GM10847 (cell line): ENCODE measurements at regions not wholly inside any gene's neighbourhood (a gene's known extent, or its start where the extent isn't known, plus 50 kb on each side); places are given as distances from the start of the nearest gene placed in this dataset.

Experiments
- POLR2A ChIP-seq: IDR thresholded peaks from 2 replicates; pipeline ENCODE4 v1.6.1; 2011; ENCODE audit not compliant: insufficient read length; ENCODE audit errors: extremely low read depth

DNA sequence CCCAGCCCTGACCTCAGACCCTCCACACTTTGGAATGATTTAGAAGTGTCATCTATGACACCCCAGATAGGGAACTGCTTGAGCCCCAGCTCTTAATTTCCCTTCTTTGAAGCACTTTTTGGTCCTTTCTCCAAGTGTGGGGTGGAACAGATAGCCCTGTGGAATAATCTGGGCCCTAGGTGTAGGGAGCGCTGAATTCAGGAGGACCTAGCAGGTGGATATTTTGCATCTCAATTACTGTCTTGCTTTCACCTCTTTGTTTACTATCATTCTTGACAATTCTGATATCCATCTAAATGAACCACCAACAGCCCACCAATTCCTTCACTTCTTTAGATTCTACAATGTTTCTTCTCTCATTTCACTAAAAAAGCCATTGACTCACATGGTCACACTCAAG lies 850.4 kb downstream of the KCNJ2 start:
- no peak for TF ChIP-seq POLR2A

DNA sequence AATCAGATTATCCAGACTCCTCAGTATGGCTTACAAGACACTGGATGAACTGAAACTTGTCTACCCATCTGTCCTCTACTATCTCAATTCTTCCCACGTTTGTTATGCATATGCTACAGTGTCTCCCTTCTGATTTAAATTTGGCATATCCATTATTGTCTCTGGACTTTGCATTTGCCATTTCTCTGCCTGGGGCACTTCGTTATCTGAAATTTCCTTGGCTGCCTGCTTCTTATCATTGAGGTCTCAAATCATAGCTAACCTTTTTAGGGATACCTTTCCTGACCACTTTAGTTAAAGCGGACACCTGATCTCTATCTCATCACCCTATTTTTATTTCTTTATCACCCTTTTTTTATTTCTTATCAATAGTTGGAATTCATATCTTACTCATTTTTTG lies 853.4 kb downstream of the KCNJ2 start:
- no peak for TF ChIP-seq POLR2A

DNA sequence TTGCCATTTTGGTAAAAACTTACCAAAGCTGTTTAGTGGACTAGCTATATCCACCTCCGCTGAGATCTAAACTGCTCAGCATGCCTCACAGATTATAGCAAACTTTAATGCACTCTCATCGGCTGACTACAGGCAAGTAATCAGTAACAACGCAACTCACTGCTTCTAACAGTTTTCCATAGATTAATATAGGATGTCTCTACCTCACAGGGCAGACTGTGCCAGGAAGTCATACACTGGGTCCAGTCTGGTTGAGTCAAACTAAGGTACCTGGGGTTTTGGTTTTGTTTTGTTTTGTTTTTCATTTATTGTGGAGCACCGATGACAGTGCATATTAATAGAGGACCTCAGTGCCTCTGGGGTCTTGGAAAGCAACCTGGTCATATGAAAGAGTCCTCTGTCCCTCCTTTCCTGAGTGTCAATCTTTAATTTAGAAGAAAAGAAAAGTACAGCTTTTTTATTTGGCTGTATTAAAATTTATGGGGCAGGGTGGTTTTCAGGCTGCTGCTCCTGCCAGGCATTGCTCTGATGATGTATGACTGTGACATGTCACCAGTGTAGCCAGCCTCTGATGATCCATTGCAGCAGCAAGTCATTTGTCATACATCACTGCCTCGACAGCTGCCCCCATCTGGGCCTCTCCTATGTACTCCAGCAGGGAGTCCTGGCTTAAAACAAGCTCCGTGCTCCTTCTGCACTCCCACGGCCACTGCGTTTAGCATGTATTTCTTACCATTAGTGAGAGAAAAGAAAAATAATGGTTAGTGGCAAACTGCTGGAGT lies 854.1 kb downstream of the KCNJ2 start:
- TF ChIP-seq POLR2A, result no peak

GRCh38 chr17:71024172-71024571 lies 854.8 kb downstream of the KCNJ2 start:
- no peak for TF ChIP-seq POLR2A

DNA sequence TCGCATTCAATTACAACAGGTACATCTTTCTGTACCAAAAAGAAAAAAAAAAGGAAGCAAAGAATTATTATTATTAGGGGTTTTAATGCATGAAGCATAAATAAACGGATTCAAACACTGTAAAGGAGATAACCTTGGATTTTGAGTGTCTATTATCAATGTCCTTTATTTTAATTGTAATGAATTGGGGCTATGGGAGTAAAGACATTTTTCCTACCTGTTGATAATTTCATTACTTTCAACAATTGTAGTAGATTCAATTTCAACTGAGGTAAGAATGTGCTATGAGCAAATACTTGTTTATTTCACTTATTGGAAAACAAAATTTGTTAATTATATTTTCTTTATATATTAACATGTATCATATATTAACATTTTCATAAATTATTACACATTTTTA lies 855.6 kb downstream of the KCNJ2 start:
- TF ChIP-seq POLR2A, result no peak

- no peak for TF ChIP-seq POLR2A
Measured at GRCh38 chr17:71029246-71029645, 859.9 kb downstream of the KCNJ2 start.

- no peak for TF ChIP-seq POLR2A
Measured at GRCh38 chr17:71032746-71033273, 863.5 kb downstream of the KCNJ2 start.

DNA sequence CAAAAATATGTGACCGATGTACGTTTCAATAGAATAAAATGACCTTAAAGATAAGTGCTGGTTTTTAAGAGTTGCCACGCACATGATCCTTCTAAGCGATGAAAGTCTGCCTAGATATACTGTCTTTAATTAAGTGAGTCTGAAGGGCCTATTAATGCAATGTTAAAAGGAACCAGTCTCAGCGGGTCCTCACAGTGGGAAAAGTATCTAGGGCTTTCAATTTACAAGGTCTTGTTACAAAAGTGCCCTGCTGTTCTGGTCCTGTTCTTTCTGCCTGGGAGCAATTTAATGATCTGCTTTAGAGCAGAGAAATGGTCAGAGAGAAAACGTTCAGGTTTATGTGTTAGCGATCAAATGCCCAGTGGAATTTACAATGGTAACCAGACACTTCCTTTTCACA lies 864.0 kb downstream of the KCNJ2 start:
- TF ChIP-seq POLR2A, result no peak

DNA sequence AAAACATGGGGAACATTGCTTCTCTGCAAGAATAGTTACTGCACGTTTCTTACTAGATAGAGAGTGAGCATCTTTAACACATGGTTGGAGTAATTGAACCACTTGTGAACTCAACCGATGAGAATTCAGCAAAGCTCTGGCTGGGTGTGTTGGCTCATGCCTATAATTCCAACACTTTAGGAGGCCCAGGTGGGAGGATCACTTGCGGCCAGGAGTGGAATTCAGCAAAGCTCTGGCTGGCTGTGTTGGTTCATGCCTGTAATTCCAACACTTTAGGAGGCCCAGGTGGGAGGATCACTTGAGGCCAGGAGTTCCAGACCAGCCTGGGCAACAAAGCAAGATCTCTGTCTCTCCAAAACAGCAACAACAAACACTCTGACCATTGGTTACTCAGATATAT lies 865.9 kb downstream of the KCNJ2 start:
- no peak for TF ChIP-seq POLR2A

DNA sequence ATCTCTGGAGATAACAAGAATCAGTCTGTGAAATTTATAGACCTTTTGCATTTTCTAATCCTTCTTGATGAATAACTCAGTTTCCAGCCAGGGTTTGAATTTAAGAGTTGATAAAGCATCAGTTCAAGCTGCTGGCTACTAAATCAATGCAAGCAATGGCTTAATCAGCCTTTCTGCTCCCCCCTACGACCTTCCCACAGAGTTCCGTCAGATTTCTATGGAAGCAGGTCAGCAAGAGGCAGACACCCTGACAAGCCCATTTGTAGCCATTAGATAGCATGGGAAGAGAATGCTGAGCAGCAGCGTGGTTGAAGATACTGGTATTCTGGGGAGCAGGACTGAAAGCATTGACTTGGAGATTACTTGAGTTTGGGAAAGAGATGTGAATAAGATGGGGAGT lies 868.1 kb downstream of the KCNJ2 start:
- TF ChIP-seq POLR2A, result no peak

GRCh38 chr17:71039391-71039790 lies 870.1 kb downstream of the KCNJ2 start:
- no peak for TF ChIP-seq POLR2A

DNA sequence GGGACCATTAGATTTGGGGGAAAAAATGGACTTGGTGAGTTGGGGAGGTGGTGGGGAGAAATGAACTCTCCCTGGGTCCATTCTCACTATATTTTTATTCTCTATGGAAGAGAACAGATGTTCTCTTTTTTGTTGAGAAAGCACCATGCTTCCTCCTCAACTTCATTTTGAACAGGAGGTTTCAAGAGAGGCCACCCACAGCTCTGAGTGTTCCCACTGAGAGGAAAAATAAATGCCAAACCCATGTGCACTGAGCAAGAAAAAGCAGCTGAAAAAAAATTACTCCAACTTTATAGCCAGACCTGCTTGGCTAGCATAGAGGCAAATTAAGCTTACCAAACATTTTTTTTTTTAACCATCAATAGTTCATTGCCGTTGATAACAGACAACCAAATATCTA lies 883.6 kb downstream of the KCNJ2 start:
- TF ChIP-seq POLR2A, result no peak

- TF ChIP-seq POLR2A, result no peak
Measured at GRCh38 chr17:71055128-71055527, 885.8 kb downstream of the KCNJ2 start.

GRCh38 chr17:71057448-71057847 lies 888.1 kb downstream of the KCNJ2 start:
- no peak for TF ChIP-seq POLR2A

- TF ChIP-seq POLR2A, result no peak
Measured at GRCh38 chr17:71057938-71058337, 888.6 kb downstream of the KCNJ2 start.

- TF ChIP-seq POLR2A, result no peak
Measured at GRCh38 chr17:71063127-71063526, 893.8 kb downstream of the KCNJ2 start.

GRCh38 chr17:71063559-71063958 lies 894.2 kb downstream of the KCNJ2 start:
- no peak for TF ChIP-seq POLR2A
